ENCODE measurements at regions not wholly inside any gene's neighbourhood (a gene's known extent, or its start where the extent isn't known, plus 50 kb on each side); places are given as distances from the start of the nearest gene placed in this dataset.

- DNase-seq (ENCODE audit: low read depth) (no peak), FAIRE-seq (no peak)
- H3K36me3 Mint-ChIP-seq (ENCODE audit: low read depth, unreplicated experiment), result no peaks in the 10 kb centered on the region
- H3K4me3 ChIP-seq (ENCODE audit: insufficient read depth, low read depth, low read length), result no peak overlapping the region
- H3K27ac ChIP-seq (ENCODE audit: low read depth, low read length), result no peak overlapping the region
- H3K36me3 ChIP-seq (ENCODE audit: insufficient read depth, low read length), result no peaks in the 10 kb centered on the region
- H3K4me3 Mint-ChIP-seq (ENCODE audit: unreplicated experiment), result no peak overlapping the region
- no peak overlapping the region for H3K4me2 ChIP-seq (ENCODE audit: low read length)
- H3K4me1 Mint-ChIP-seq (ENCODE audit: low read depth, unreplicated experiment), result peaks cover 10% of the 10 kb centered on the region
- H3K27ac Mint-ChIP-seq (ENCODE audit: unreplicated experiment), result no peak overlapping the region
- no peaks in the 10 kb centered on the region for H3K27me3 ChIP-seq (ENCODE audit: insufficient read depth, low read length)
- no peaks in the 10 kb centered on the region for H3K27me3 Mint-ChIP-seq (ENCODE audit: low read depth, unreplicated experiment)
- TF ChIP-seq EZH2 (IDR thresholded peaks at IDR 0.05; ENCODE audit: insufficient read depth, low read length) (no peak), CTCF (IDR thresholded peaks at IDR 0.05; ENCODE audit: insufficient read depth, low read depth, low read length) (no peak)
- no peak overlapping the region for H3K9ac ChIP-seq (ENCODE audit: low read length)
- no peaks in the 10 kb centered on the region for H3K9me3 ChIP-seq (ENCODE audit: insufficient read depth, low read depth, low read length)
- H2AFZ ChIP-seq (ENCODE audit: low read depth, low read length), result no peak overlapping the region
- H4K20me1 ChIP-seq (ENCODE audit: insufficient read depth, low read length), result no peaks in the 10 kb centered on the region
- H3K9me3 Mint-ChIP-seq (ENCODE audit: unreplicated experiment), result no peaks in the 10 kb centered on the region
- no peaks in the 10 kb centered on the region for H3K79me2 ChIP-seq (ENCODE audit: insufficient read depth, low read length)
- peaks cover 2% of the 10 kb centered on the region for H3K4me1 ChIP-seq (ENCODE audit: insufficient read depth, low read length)
Observed at GRCh38 chr1:191578281-191578680, 580.0 kb upstream of the RGS18 start.

- peaks cover 2% of the 10 kb centered on the region for H3K4me1 ChIP-seq (ENCODE audit: insufficient read depth, low read length)
- no peak overlapping the region for H3K9ac ChIP-seq (ENCODE audit: low read length)
- no peaks in the 10 kb centered on the region for H3K36me3 Mint-ChIP-seq (ENCODE audit: low read depth, unreplicated experiment)
- H3K4me2 ChIP-seq (ENCODE audit: low read length), result no peak overlapping the region
- H3K36me3 ChIP-seq (ENCODE audit: insufficient read depth, low read length), result no peaks in the 10 kb centered on the region
- H3K4me3 ChIP-seq (ENCODE audit: insufficient read depth, low read depth, low read length), result no peak overlapping the region
- H3K27me3 Mint-ChIP-seq (ENCODE audit: low read depth, unreplicated experiment), result no peaks in the 10 kb centered on the region
- H3K27ac ChIP-seq (ENCODE audit: low read depth, low read length), result no peak overlapping the region
- no peak overlapping the region for H3K27ac Mint-ChIP-seq (ENCODE audit: unreplicated experiment)
- no peak overlapping the region for H3K4me3 Mint-ChIP-seq (ENCODE audit: unreplicated experiment)
- H3K4me1 Mint-ChIP-seq (ENCODE audit: low read depth, unreplicated experiment), result peaks cover 10% of the 10 kb centered on the region
- FAIRE-seq, result no peak
- no peak for DNase-seq (ENCODE audit: low read depth)
- H3K9me3 Mint-ChIP-seq (ENCODE audit: unreplicated experiment), result no peaks in the 10 kb centered on the region
- no peak overlapping the region for H2AFZ ChIP-seq (ENCODE audit: low read depth, low read length)
- H4K20me1 ChIP-seq (ENCODE audit: insufficient read depth, low read length), result no peaks in the 10 kb centered on the region
- H3K79me2 ChIP-seq (ENCODE audit: insufficient read depth, low read length), result no peaks in the 10 kb centered on the region
- H3K9me3 ChIP-seq (ENCODE audit: insufficient read depth, low read depth, low read length), result no peaks in the 10 kb centered on the region
- TF ChIP-seq EZH2 (IDR thresholded peaks at IDR 0.05; ENCODE audit: insufficient read depth, low read length) (no peak), CTCF (IDR thresholded peaks at IDR 0.05; ENCODE audit: insufficient read depth, low read depth, low read length) (no peak)
- H3K27me3 ChIP-seq (ENCODE audit: insufficient read depth, low read length), result no peaks in the 10 kb centered on the region
Observed at GRCh38 chr1:191579019-191579418, 579.2 kb upstream of the RGS18 start.

GRCh38 chr1:191582169-191582568, 576.1 kb upstream of the RGS18 start:
- Histone ChIP-seq H4K20me1 (ENCODE audit: insufficient read depth, low read length) (no peaks in the 10 kb centered on the region), H3K9ac (ENCODE audit: low read length) (no peak overlapping the region), H3K9me3 (ENCODE audit: insufficient read depth, low read depth, low read length) (no peaks in the 10 kb centered on the region), H2AFZ (ENCODE audit: low read depth, low read length) (no peak overlapping the region), H3K36me3 (ENCODE audit: insufficient read depth, low read length) (no peaks in the 10 kb centered on the region), H3K4me3 (ENCODE audit: insufficient read depth, low read depth, low read length) (no peak overlapping the region), H3K27ac (ENCODE audit: low read depth, low read length) (no peak overlapping the region), H3K4me2 (ENCODE audit: low read length) (no peak overlapping the region), H3K4me1 (ENCODE audit: insufficient read depth, low read length) (no peaks in the 10 kb centered on the region), H3K79me2 (ENCODE audit: insufficient read depth, low read length) (no peaks in the 10 kb centered on the region), H3K27me3 (ENCODE audit: insufficient read depth, low read length) (no peaks in the 10 kb centered on the region)
- no peaks in the 10 kb centered on the region for H3K4me1 Mint-ChIP-seq (ENCODE audit: low read depth, unreplicated experiment)
- FAIRE-seq (no peak), DNase-seq (ENCODE audit: low read depth) (no peak)
- no peak overlapping the region for H3K27ac Mint-ChIP-seq (ENCODE audit: unreplicated experiment)
- no peaks in the 10 kb centered on the region for H3K9me3 Mint-ChIP-seq (ENCODE audit: unreplicated experiment)
- TF ChIP-seq EZH2 (IDR thresholded peaks at IDR 0.05; ENCODE audit: insufficient read depth, low read length), result no peak
- no peak for TF ChIP-seq CTCF (IDR thresholded peaks at IDR 0.05; ENCODE audit: insufficient read depth, low read depth, low read length)
- H3K4me3 Mint-ChIP-seq (ENCODE audit: unreplicated experiment), result no peak overlapping the region
- no peaks in the 10 kb centered on the region for H3K36me3 Mint-ChIP-seq (ENCODE audit: low read depth, unreplicated experiment)
- H3K27me3 Mint-ChIP-seq (ENCODE audit: low read depth, unreplicated experiment), result no peaks in the 10 kb centered on the region
